WI38 (cell line): ENCODE measurements at regions not wholly inside any gene's neighbourhood (a gene's known extent, or its start where the extent isn't known, plus 50 kb on each side); places are given as distances from the start of the nearest gene placed in this dataset.

ENCODE experiments used
- H3K4me3 ChIP-seq: 2 replicates; pipeline ENCODE4 v1.5.1; 2011; ENCODE audit warnings: low read depth, mild to moderate bottlenecking, control low read depth, low read length
- TF ChIP-seq, protein P1 (sequence below): IDR thresholded peaks from 2 replicates; pipeline ENCODE4 v1.5.1; 2012; ENCODE audit warnings: low read depth, mild to moderate bottlenecking, control low read depth, low read length

DNA sequence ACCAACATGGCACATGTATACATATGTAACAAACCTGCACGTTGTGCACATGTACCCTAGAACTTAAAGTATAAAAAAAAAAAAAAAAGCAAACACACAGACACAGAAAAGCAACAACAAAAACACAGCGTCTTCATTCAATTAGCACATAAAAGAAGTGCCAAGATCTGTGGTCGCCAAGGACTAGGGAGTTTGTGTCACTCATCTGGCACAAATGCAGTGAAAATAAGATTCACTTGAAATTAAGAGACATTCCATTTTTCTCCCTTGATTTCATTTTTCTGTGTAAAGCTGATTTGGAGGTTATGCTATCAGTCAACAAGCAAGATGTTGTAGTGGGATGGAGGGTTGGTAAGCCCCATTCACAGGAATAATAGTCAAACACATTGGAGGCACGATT lies 115.3 kb downstream of the FAT4 start:
- TF ChIP-seq, protein P1, sequence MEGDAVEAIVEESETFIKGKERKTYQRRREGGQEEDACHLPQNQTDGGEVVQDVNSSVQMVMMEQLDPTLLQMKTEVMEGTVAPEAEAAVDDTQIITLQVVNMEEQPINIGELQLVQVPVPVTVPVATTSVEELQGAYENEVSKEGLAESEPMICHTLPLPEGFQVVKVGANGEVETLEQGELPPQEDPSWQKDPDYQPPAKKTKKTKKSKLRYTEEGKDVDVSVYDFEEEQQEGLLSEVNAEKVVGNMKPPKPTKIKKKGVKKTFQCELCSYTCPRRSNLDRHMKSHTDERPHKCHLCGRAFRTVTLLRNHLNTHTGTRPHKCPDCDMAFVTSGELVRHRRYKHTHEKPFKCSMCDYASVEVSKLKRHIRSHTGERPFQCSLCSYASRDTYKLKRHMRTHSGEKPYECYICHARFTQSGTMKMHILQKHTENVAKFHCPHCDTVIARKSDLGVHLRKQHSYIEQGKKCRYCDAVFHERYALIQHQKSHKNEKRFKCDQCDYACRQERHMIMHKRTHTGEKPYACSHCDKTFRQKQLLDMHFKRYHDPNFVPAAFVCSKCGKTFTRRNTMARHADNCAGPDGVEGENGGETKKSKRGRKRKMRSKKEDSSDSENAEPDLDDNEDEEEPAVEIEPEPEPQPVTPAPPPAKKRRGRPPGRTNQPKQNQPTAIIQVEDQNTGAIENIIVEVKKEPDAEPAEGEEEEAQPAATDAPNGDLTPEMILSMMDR = no peak
- H3K4me3 ChIP-seq = no peak overlapping the region

DNA sequence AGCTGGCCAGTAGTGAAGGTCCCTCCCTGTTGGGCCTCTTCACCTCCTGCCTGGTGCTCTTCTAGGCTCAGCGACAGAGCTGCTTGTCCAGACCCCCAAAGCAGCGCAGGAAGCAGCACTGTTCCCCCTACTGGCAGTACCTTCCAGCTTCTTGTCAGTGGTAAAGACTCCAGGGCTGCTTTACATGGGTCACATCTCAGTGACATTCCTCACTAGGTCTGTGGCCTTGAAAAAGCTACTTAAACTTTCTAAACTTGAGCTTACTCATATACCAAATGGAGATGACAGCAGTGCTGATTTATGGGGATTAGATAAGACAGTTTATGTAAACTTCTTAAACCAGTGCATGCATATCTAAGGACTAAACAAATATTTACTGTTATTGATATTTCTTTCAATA lies 117.3 kb downstream of the FAT4 start:
- TF ChIP-seq, protein P1 = peak; percentile 21; the same call in 1 of the 2 replicates
- H3K4me3 ChIP-seq = no peak overlapping the region

DNA sequence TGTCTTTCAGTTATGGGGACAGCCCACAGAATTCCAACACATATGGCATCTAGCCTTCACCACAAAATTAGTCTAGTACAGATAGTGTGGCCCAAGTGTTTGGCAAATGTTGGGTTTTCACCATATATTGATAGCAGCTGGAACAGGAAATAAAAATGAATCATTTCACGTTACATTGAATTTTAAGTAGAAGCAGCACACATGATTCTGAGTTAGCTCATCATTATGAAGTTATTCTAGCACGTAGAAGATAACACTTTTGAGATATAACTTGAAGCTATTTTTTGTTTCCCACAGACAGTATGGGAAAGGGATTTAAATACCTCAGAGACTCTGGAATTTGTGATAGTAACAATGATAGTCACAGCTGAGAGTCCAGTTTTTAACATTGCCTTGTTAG lies 118.7 kb downstream of the FAT4 start:
- no peak overlapping the region for H3K4me3 ChIP-seq
- TF ChIP-seq, protein P1 = no peak

DNA sequence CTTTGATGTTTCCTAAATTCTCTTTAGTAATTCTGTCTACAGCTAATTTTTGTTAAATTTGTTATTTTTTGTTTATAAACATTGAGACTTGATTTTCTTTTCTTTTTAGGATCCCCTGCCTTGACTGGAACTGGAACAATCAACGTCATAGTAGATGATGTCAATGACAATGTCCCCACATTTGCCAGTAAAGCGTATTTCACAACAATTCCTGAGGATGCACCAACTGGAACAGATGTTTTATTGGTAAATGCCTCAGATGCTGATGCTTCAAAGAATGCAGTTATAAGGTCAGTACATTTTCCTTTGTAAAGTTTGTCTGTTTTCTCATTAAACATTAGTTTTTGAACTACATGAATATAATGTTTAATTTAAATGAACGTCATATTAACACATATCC lies 119.4 kb downstream of the FAT4 start:
- TF ChIP-seq, protein P1 = no peak
- no peak overlapping the region for H3K4me3 ChIP-seq

DNA sequence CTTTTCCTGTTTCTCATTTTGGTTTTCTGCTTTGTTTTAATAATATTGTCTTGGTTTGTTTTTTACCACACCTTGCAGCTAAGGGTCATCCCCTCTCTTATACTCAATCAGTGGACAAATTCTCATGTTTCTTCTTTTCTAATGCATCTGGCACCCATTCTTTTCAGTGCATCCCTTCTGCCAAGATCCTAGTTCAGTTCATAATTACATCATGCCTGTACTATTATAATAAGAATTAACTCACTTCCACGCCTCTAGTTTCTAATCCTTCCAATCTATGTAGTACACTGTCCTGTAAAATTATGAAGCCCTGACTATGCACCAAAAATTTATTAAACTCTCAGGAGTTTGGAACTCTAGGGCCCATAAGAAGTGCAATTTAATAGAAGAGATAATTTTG lies 126.1 kb downstream of the FAT4 start:
- no peak overlapping the region for H3K4me3 ChIP-seq
- TF ChIP-seq, protein P1 = no peak

DNA sequence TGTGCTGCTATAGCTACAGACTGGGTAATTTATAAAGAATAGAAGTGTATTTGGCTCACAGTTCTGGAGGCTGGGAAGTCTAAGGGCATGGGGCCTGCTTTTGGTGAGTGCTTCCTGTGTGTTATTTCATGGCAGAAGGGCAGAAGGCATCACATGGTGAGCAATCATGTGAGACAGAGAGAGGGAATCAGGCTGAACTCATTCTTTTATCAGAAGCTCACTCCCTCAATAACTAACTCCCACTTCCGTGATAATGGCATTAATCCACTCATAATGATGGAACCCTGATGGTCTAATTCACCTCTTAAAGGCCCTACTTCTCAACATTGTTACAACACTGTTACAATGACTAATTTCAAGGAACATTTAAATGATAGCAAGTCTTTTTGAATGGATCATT lies 129.4 kb downstream of the FAT4 start:
- H3K4me3 ChIP-seq = no peak overlapping the region
- TF ChIP-seq, protein P1 = no peak

DNA sequence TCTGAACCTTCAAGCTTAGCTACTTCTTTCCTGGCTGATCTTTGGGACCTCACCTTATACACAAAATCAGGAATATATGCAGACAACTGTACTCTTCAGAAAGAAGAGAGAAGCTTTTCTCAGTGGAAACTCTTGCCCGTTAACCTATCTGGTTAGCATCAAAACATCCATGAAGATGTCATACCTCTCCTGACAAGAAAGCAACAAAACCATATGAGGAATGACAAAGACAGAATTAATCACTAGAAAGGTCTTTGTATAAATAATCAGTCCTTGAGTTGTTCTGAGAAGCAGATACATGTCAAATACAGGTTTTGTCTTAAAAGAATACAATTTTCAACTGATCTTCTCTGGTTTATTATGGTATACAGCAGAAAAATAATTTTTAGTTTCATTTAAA lies 130.8 kb downstream of the FAT4 start:
- TF ChIP-seq, protein P1 = no peak
- no peak overlapping the region for H3K4me3 ChIP-seq
